ENCODE measurements at regions not wholly inside any gene's neighbourhood (a gene's known extent, or its start where the extent isn't known, plus 50 kb on each side); places are given as distances from the start of the nearest gene placed in this dataset.
"Not testable (repeated sequence)": the region's sequence is repeated elsewhere in the genome, so short reads cannot be mapped to it uniquely, and the experiment has no call there.

- no peak for DNase-seq (ENCODE audit: low spot score)
Measured at GRCh38 chr7:131934452-131934851, 378.0 kb upstream of the PODXL start.

DNA sequence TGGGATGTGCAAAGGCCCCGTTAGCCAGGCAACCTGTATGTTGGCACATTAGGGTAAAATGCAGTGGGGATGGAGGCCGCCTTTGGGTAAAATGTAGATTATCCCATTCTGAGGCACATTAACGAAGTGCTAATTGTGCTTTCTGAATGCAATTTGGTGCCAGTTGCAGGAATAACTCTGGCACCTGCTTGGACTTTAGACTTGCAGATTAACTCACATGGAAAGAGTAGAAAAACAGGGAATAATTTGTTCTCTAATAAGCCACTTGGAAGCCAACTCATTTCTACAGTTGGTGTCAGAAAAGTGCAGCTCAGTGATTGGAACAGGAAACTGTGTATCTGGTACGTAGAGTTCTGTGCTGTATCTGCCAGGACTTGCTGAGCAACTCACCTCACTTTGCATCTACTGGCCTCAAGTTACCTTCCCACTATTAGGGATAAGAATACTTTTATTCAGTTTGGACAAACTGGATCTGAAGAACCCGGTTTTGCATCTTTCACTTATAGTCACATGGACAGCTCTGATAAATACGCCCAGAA is 377.4 kb upstream of the PODXL start:
- DNase-seq (ENCODE audit: low spot score): no peak

- not testable (repeated sequence) for DNase-seq (ENCODE audit: low spot score)
Measured at GRCh38 chr7:131933219-131933618, 376.8 kb upstream of the PODXL start.

DNA sequence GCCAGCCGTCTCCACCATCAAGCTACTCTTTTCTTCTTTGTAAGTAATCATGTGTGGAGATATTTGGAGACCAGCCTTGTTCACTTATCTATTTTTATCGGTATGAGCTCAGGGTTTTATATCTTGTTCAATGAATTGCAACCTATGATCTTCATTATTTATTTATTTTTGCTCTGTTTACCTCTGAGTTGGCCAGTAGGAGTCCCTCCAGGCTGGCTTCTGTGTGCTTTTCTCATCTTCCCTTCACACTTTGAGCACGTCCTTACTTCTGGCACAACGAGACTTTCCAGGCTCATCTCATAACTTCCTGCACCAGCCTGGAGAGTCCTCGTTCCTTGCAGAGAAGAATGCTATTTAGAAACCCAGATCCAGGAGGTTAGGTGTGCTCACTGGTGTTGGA is 375.8 kb upstream of the PODXL start:
- DNase-seq (ENCODE audit: low spot score): no peak

GRCh38 chr7:131931370-131931769 is 374.9 kb upstream of the PODXL start:
- DNase-seq (ENCODE audit: low spot score): no peak

- no peak for DNase-seq (ENCODE audit: low spot score)
Measured at GRCh38 chr7:131929632-131930031, 373.2 kb upstream of the PODXL start.

- DNase-seq (ENCODE audit: low spot score): no peak
Measured at GRCh38 chr7:131927770-131928423, 371.5 kb upstream of the PODXL start.

DNA sequence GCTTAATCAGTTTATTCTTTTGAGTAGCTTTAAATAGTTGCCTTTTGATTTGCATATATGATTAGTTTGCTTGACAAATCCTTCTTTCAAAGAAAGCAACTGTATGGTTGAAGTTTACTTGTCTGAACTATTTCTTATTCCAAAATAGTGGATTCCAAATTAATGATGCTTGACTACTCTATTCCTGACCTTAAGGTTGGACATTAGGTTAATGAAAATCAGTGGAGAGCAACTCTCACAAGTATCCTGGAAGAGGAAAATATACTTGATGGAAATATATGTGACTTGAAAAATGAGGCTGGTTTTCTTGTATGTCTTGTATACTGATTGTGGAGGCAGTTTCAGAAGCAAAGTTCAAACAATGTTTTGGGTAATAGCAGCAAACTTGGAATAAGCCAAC is 369.2 kb upstream of the PODXL start:
- no peak for DNase-seq (ENCODE audit: low spot score)

- no peak for DNase-seq (ENCODE audit: low spot score)
Measured at GRCh38 chr7:131924857-131925256, 368.4 kb upstream of the PODXL start.

- DNase-seq (ENCODE audit: low spot score): not testable (repeated sequence)
Measured at GRCh38 chr7:131922948-131923347, 366.5 kb upstream of the PODXL start.

- DNase-seq (ENCODE audit: low spot score): peak; percentile 50
Measured at GRCh38 chr7:131921016-131921415, 364.6 kb upstream of the PODXL start.

DNA sequence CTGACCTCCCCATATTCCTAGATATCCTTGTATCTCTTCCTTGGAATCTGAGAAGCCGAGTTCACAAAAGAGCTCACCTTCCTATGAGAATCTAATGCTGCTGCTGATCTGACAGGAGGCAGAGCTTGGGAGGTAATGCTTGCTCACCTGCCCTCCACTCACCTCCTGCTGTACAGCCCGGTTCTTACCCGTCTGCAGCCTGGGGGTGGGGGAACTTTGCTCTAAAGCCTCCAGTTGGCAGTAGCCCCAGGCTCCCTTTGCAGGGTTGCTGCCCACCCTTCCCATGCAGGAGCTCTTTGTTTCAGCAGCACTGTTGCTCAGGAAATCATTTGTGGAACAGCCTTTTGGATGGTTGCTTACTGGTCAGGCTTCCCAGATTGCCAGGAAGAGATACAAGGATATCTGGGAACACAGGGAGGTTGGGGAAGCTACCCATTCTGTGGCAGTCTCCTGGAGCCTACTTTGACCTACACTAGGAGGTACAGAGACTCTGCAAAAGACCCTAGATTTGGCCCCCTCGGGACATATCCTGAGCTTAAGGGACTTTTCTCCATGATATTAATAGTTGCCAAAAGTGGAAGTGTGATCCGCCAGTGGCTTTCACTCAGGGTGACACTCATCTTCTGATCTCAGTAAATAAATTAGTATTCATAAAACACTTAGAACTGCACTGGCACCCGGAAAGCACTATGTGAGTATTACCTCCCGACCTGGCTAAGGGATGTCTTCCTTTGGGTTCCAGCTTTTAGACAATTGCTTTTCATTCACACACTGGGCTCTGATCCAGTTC is 363.7 kb upstream of the PODXL start:
- no peak for DNase-seq (ENCODE audit: low spot score)

DNA sequence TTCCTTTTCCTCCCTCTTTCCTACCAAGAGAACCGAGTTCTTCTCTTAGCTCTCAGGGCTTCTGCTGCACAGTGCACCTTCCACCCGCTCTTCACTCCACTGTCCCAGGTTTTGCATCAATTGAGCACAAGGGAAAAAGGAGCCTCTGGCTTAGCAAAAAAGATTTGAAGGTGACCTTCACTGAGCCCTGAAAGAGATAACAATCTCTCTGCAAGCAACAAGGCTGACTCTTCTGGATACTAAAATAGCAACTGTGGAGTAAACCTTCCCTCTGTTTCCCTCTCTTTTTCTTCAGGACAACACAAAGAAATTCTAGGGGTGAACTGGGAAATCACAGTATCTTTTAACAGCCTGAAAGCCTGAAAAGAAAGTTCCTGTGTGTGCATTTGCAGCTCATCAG is 354.7 kb upstream of the PODXL start:
- DNase-seq (ENCODE audit: low spot score): no peak

- peak; percentile 36 for DNase-seq (ENCODE audit: low spot score)
Measured at GRCh38 chr7:131909151-131909768, 352.8 kb upstream of the PODXL start.

- DNase-seq (ENCODE audit: low spot score): no peak
Measured at GRCh38 chr7:131908714-131909113, 352.3 kb upstream of the PODXL start.

DNA sequence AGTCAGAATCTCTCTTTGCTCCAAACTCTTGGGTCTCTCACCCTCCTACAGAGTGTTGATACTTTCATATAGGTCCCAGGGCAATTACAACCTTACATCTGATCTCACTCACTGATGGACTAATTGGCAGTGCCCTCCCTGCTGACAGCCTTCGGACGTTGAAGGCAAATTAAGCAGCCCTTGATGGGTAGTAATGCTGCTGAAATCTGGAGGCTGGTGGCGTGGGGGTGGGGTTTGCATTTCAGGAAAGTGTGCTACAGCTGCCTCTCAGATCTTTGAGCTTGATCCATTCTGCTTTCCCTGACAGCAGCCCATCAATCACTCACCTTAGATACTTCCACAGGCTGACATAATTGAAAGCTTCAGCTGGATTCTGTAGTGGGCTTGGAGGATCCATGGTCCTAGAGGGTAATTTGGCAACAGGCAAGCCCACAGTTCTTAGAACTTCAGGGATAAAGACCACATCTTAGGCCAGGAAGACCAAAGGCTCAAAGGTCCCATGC is 349.1 kb upstream of the PODXL start:
- no peak for DNase-seq (ENCODE audit: low spot score)

DNA sequence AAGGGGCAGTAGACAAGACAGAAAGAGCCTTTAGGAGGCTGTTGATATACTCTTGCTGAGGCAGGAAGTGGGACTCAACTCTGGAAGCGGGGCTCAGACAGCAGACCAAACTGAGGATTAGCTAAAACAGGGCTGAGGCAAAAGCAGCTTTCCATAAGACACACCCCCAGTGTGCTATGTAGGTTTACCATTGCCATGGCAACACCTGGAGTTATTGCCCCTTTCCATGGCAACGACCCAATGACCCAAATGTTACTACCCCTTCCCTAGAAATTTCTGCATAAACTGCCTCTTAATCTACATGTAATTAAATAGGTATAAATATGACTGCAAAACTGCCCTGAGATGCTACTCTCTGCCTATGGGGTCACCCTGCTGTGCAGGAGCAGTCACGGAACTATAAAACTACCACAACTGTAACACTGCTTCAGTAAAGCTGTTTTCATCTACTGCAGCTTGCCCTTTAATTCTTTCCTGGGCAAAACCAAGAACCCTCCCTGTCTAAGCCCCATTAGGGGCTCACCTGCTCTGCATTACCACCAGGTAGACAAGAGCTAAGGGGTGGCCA is 348.4 kb upstream of the PODXL start:
- no peak for DNase-seq (ENCODE audit: low spot score)

GRCh38 chr7:131903315-131903714 is 346.9 kb upstream of the PODXL start:
- DNase-seq (ENCODE audit: low spot score): no peak

- DNase-seq (ENCODE audit: low spot score): no peak
Measured at GRCh38 chr7:131900785-131901287, 344.4 kb upstream of the PODXL start.

DNA sequence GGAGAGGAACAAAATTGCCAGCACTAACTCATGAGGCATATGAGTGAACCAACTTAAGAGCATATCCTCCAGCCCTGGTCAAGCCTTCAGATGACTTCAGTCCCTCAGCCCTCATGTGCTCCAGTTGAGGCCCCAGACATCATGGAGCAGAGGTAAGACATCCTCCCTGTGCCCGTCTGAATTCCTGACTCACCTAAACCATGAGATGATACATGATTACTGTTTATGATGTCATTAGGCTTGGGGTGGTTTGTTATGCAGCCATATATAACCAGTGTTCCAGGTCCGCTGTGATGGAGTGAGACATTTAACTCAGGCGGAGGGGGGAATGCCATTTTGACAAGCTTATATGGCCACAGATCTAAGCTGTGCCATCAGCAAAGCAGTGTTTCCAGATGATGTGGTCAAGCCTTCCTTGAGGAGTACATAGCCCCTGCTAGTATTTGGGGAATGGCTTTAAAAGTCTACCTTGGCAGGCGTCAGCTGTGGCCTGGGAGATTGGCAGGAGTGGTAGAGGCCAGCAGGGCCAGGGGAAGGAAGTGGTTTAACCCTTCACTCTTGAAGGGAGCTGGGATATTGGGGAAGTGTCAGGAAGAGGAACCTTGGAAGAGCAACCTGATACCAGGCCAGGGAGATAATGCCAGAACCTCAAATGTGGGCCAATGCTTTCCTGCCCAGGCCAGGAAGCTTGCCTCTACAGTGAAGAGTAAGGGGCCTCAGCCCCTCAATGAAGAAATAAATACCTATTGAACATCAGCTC is 343.0 kb upstream of the PODXL start:
- DNase-seq (ENCODE audit: low spot score): no peak

- peak; percentile 49 for DNase-seq (ENCODE audit: low spot score)
Measured at GRCh38 chr7:131898418-131898817, 342.0 kb upstream of the PODXL start.

DNA sequence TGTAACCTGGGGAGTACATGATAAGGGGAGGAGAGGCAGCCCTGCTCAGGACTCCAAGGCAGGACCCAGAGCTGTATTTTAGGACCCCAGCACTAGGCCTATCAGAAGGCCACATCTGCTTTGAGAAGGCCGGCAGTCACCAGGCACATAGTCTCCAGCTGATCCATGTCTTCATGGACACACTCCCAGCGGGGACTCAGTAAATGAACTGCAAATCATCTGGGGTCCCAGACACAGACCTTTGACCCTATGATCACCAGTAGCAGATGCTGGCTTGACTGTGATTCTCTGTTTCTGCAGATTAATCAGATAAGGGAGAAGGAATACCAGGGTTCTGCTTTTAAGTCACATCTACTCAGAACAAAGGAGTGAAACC is 341.4 kb upstream of the PODXL start:
- no peak for DNase-seq (ENCODE audit: low spot score)
